ENCODE measurements at regions not wholly inside any gene's neighbourhood (a gene's known extent, or its start where the extent isn't known, plus 50 kb on each side); places are given as distances from the start of the nearest gene placed in this dataset.

- TF ChIP-seq EP300 (IDR thresholded peaks at IDR 0.05) (no peak), CTCF (IDR thresholded peaks at IDR 0.05) (no peak), POLR2A (IDR thresholded peaks at IDR 0.05) (no peak)
Measured at GRCh38 chr2:239807568-239807967, 217.6 kb downstream of the NDUFA10 start.

Measured in tibial nerve (tissue), 4 donors.